ENCODE measurements at regions not wholly inside any gene's neighbourhood (a gene's known extent, or its start where the extent isn't known, plus 50 kb on each side); places are given as distances from the start of the nearest gene placed in this dataset.

- no peak for TF ChIP-seq EZH2 (IDR thresholded peaks at IDR 0.05; ENCODE audit: insufficient read depth, poor library complexity, severe bottlenecking)
- no peak for TF ChIP-seq EZH2phosphoT487 (IDR thresholded peaks at IDR 0.05; ENCODE audit: insufficient read depth, low read depth)
Observed at GRCh38 chr14:60590991-60591414, 58.3 kb downstream of the SIX1 start.

All from GM23248 (cell line).